ENCODE measurements at regions not wholly inside any gene's neighbourhood (a gene's known extent, or its start where the extent isn't known, plus 50 kb on each side); places are given as distances from the start of the nearest gene placed in this dataset.

- TF ChIP-seq SIN3A (IDR thresholded peaks at IDR 0.05; ENCODE audit: borderline replicate concordance, insufficient read depth, low read depth, low read length), result no peak
- ATAC-seq (no peak), DNase-seq (ENCODE audit: low read depth, low spot score) (no peak)
- no peaks in the 10 kb centered on the region for H3K9me3 ChIP-seq (ENCODE audit: control insufficient read depth, insufficient read depth, low read depth, low read length)
- POLR2A ChIA-PET, result no interaction called here
- CTCF ChIA-PET, result no interaction called here
- intact Hi-C loops (cut with micrococcal nuclease; ENCODE audit: unreplicated experiment), result no loop called here
- no peak overlapping the region for H3K4me3 ChIP-seq (ENCODE audit: low read depth in 2 of 2, low read length in 2 of 2)
- no peaks in the 10 kb centered on the region for H3K27me3 ChIP-seq (ENCODE audit: control insufficient read depth, insufficient read depth, low read length)
- in situ Hi-C loops (cut with HindIII; ENCODE audit: low pct_unique_long_range_greater_than_20kb, low sequenced_read_pairs), result no loop called here
- H3K4me1 ChIP-seq (ENCODE audit: control insufficient read depth, insufficient read depth, low read length), result no peaks in the 10 kb centered on the region
- no TSS peak for BruUV-seq (replicated peaks)
- H3K36me3 ChIP-seq (ENCODE audit: control insufficient read depth, insufficient read depth, low read length), result no peaks in the 10 kb centered on the region
- H3K27ac ChIP-seq (ENCODE audit: low read length), result no peak overlapping the region
These were observed 195.6 kb upstream of the MC4R start for GRCh38 chr18:60568220-60568619.

GRCh38 chr18:60570172-60570571 lies 197.6 kb upstream of the MC4R start:
- ATAC-seq, result no peak
- in situ Hi-C loops (cut with HindIII; ENCODE audit: low pct_unique_long_range_greater_than_20kb, low sequenced_read_pairs), result no loop called here
- DNase-seq (ENCODE audit: low read depth, low spot score), result no peak
- ChIA-PET CTCF (no interaction called here), POLR2A (no interaction called here)
- H3K27me3 ChIP-seq (ENCODE audit: control insufficient read depth, insufficient read depth, low read length), result no peaks in the 10 kb centered on the region
- no peaks in the 10 kb centered on the region for H3K9me3 ChIP-seq (ENCODE audit: control insufficient read depth, insufficient read depth, low read depth, low read length)
- no peaks in the 10 kb centered on the region for H3K36me3 ChIP-seq (ENCODE audit: control insufficient read depth, insufficient read depth, low read length)
- intact Hi-C loops (cut with micrococcal nuclease; ENCODE audit: unreplicated experiment), result no loop called here
- no TSS peak for BruUV-seq (replicated peaks)
- H3K27ac ChIP-seq (ENCODE audit: low read length), result no peak overlapping the region
- TF ChIP-seq CTCF (IDR thresholded peaks at IDR 0.05) (no peak), SIN3A (IDR thresholded peaks at IDR 0.05; ENCODE audit: borderline replicate concordance, insufficient read depth, low read depth, low read length) (no peak), TCF7L2 (IDR thresholded peaks at IDR 0.05; ENCODE audit: low read depth, low read length) (no peak), REST (IDR thresholded peaks at IDR 0.05; ENCODE audit: insufficient read depth in 1 of 2, low read depth in 2 of 2, low read length in 1 of 2) (no peak), POLR2AphosphoS5 (IDR thresholded peaks at IDR 0.05; ENCODE audit: low read depth, low read length) (no peak)
- H3K4me1 ChIP-seq (ENCODE audit: control insufficient read depth, insufficient read depth, low read length), result no peaks in the 10 kb centered on the region
- H3K4me3 ChIP-seq (ENCODE audit: low read depth in 2 of 2, low read length in 2 of 2), result no peak overlapping the region

GRCh38 chr18:60577457-60577856 lies 204.9 kb upstream of the MC4R start:
- Histone ChIP-seq H3K36me3 (ENCODE audit: control insufficient read depth, insufficient read depth, low read length) (no peaks in the 10 kb centered on the region), H3K4me1 (ENCODE audit: control insufficient read depth, insufficient read depth, low read length) (no peaks in the 10 kb centered on the region), H3K4me3 (ENCODE audit: low read depth in 2 of 2, low read length in 2 of 2) (no peak overlapping the region), H3K9me3 (ENCODE audit: control insufficient read depth, insufficient read depth, low read depth, low read length) (no peaks in the 10 kb centered on the region), H3K27ac (ENCODE audit: low read length) (no peak overlapping the region), H3K27me3 (ENCODE audit: control insufficient read depth, insufficient read depth, low read length) (no peaks in the 10 kb centered on the region)
- ATAC-seq (no peak), DNase-seq (ENCODE audit: low read depth, low spot score) (no peak)
- intact Hi-C loops (cut with micrococcal nuclease; ENCODE audit: unreplicated experiment) (no loop called here), in situ Hi-C loops (cut with HindIII; ENCODE audit: low pct_unique_long_range_greater_than_20kb, low sequenced_read_pairs) (no loop called here)
- ChIA-PET POLR2A (no interaction called here), CTCF (no interaction called here)
- TF ChIP-seq CTCF (IDR thresholded peaks at IDR 0.05) (no peak), SIN3A (IDR thresholded peaks at IDR 0.05; ENCODE audit: borderline replicate concordance, insufficient read depth, low read depth, low read length) (no peak), TCF7L2 (IDR thresholded peaks at IDR 0.05; ENCODE audit: low read depth, low read length) (no peak), REST (IDR thresholded peaks at IDR 0.05; ENCODE audit: insufficient read depth in 1 of 2, low read depth in 2 of 2, low read length in 1 of 2) (no peak), POLR2AphosphoS5 (IDR thresholded peaks at IDR 0.05; ENCODE audit: low read depth, low read length) (no peak)
- BruUV-seq (replicated peaks), result no TSS peak
